ENCODE measurements at regions not wholly inside any gene's neighbourhood (a gene's known extent, or its start where the extent isn't known, plus 50 kb on each side); places are given as distances from the start of the nearest gene placed in this dataset.

- TF ChIP-seq, protein P1, sequence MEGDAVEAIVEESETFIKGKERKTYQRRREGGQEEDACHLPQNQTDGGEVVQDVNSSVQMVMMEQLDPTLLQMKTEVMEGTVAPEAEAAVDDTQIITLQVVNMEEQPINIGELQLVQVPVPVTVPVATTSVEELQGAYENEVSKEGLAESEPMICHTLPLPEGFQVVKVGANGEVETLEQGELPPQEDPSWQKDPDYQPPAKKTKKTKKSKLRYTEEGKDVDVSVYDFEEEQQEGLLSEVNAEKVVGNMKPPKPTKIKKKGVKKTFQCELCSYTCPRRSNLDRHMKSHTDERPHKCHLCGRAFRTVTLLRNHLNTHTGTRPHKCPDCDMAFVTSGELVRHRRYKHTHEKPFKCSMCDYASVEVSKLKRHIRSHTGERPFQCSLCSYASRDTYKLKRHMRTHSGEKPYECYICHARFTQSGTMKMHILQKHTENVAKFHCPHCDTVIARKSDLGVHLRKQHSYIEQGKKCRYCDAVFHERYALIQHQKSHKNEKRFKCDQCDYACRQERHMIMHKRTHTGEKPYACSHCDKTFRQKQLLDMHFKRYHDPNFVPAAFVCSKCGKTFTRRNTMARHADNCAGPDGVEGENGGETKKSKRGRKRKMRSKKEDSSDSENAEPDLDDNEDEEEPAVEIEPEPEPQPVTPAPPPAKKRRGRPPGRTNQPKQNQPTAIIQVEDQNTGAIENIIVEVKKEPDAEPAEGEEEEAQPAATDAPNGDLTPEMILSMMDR (IDR thresholded peaks at IDR 0.05): no peak
- no peak for TF ChIP-seq EZH2 (IDR thresholded peaks at IDR 0.05; ENCODE audit: borderline replicate concordance, insufficient read depth, low read depth, low read length, poor library complexity, severe bottlenecking)
Observed at GRCh38 chr11:91407842-91408241, 816.8 kb upstream of the FAT3 start.
